SH-SY5Y (cell line): ENCODE measurements at regions not wholly inside any gene's neighbourhood (a gene's known extent, or its start where the extent isn't known, plus 50 kb on each side); places are given as distances from the start of the nearest gene placed in this dataset.

Source experiments
- GATA2 ChIP-seq: IDR thresholded peaks from 2 replicates; pipeline ENCODE4 v1.6.1; 2011; ENCODE audit warnings: mild to moderate bottlenecking, low read depth, low read length
- GATA3 ChIP-seq: IDR thresholded peaks from 2 replicates; pipeline ENCODE4 v1.6.1; 2011; ENCODE audit warnings: low read depth, mild to moderate bottlenecking, low read length, moderate library complexity

DNA sequence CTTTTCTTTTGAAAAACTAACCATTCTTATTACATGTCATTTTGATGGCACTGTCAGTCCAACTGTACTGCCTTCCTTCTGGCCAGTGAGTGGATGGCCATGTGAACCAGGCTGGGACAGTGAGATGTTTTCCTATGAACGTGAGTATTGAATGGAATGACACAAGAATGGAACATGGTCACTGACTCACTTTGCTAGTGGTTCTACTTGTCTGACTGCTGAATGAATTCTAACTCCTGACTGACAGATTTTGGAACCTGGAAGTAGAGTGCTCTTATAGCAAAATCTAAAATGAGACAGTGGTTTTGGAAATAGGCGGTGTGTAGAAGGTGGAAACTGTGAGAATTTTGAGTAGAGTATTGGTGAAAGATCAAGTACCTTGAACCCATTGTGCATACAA lies 606.9 kb upstream of the KCNMB2 start:
- TF ChIP-seq GATA2: no peak
- TF ChIP-seq GATA3: no peak
